Astrocyte of the spinal cord (primary cell): ENCODE measurements at regions not wholly inside any gene's neighbourhood (a gene's known extent, or its start where the extent isn't known, plus 50 kb on each side); places are given as distances from the start of the nearest gene placed in this dataset.
"Not testable (repeated sequence)": the region's sequence is repeated elsewhere in the genome, so short reads cannot be mapped to it uniquely, and the experiment has no call there.

Experiments
- DNase-seq: peaks from one replicate; pipeline ENCODE4 v3.0.0; 2011; ENCODE audit warnings: low read depth, low spot score
- H3K4me3 ChIP-seq: 2 replicates; pipeline ENCODE4 v1.5.1; 2011; ENCODE audit warnings: low read depth, mild to moderate bottlenecking, low read length, moderate library complexity
- CTCF ChIP-seq: IDR thresholded peaks from 2 replicates; pipeline ENCODE4 v1.5.1; 2012; ENCODE audit warnings: low read depth, mild to moderate bottlenecking, low read length, inconsistent platforms
- in situ Hi-C: cut with HindIII; loops from 2 replicates; pipeline ENCODE4 v1.10.0; 2017; ENCODE audit warnings: low sequenced_read_pairs

- in situ Hi-C loops: no loop called here
- DNase-seq: no peak
- no peak overlapping the region for H3K4me3 ChIP-seq
- no peak for TF ChIP-seq CTCF
Measured at GRCh38 chr1:182331387-182331786, 60.2 kb downstream of the GLUL start.

GRCh38 chr1:182330303-182330702, 61.3 kb downstream of the GLUL start:
- H3K4me3 ChIP-seq: no peak overlapping the region
- in situ Hi-C loops: no loop called here
- no peak for DNase-seq
- TF ChIP-seq CTCF: no peak

- no peak for DNase-seq
- H3K4me3 ChIP-seq: no peak overlapping the region
- TF ChIP-seq CTCF: no peak
- in situ Hi-C loops: no loop called here
Measured at GRCh38 chr1:182329471-182329870, 62.1 kb downstream of the GLUL start.

DNA sequence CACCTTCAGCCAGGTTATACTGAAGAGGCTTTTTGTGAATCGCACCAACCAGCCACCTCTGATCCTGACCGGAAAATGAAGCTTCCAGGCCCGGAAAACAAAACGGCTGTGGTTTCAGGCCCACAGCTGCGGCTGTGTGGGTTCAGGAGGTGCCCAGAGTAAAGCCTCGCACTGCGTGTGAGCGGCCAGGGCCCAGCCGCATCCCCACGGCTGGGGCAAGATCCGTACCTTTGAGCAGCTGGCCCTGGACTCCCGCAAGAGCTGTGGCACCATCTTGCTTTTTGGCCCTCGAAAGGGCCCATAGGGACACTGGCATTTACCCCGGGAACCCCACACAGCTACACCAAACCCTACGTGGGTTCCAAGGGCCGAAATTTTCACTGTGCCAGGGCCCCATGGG, 63.0 kb downstream of the GLUL start:
- DNase-seq: no peak
- H3K4me3 ChIP-seq: no peak overlapping the region
- TF ChIP-seq CTCF: no peak
- in situ Hi-C loops: no loop called here

DNA sequence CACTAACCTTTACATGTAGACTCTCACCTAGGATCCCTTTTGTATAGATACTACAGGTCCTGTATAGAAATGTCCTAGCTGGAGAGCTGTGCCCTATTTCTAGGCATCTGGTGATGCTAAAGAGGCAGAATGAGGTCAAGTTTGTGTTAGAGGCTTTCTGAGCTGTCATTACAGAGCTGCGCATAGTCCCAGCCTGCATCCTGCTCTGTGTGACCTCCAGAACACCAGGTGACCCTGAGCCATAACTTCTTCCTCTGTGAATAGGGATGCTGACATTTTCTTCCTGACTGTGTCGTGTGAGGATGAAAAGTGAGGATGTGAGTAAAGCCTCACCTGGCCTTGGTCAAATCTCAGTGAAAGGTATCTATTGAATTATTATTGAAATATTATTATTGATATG, 66.3 kb downstream of the GLUL start:
- H3K4me3 ChIP-seq: no peak overlapping the region
- in situ Hi-C loops: no loop called here
- DNase-seq: no peak
- TF ChIP-seq CTCF: no peak

DNA sequence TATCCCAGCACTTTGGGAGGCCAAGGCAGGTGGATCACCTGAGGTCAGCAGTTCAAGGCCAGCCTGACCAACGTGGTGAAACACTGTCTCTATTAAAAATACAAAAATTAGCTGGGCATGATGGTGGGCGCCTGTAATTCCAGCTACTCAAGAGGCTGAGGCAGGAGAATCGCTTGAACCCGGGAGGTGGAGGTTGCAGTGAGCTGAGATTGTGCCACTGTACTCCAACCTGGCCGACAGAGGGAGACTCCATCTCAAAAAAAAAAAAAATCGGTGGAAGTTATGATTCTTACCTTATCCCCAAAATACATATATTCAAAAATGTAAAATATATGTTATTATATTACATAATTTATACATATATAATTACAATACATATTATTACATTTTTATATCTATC, 70.1 kb downstream of the GLUL start:
- DNase-seq, in situ Hi-C loops, H3K4me3 ChIP-seq: not testable (repeated sequence)

- in situ Hi-C loops: no loop called here
- no peak overlapping the region for H3K4me3 ChIP-seq
- no peak for TF ChIP-seq CTCF
- DNase-seq: no peak
Measured at GRCh38 chr1:182317611-182318161, 73.9 kb downstream of the GLUL start.

GRCh38 chr1:182316454-182316853, 75.1 kb downstream of the GLUL start:
- H3K4me3 ChIP-seq, in situ Hi-C loops, DNase-seq: not testable (repeated sequence)
